Fibroblast of skin of abdomen (primary cell): ENCODE measurements at regions not wholly inside any gene's neighbourhood (a gene's known extent, or its start where the extent isn't known, plus 50 kb on each side); places are given as distances from the start of the nearest gene placed in this dataset.

Source experiments
- DNase-seq: peaks from one replicate; pipeline ENCODE4 v3.0.0-alpha.2; 2013

- DNase-seq = no peak
Measured at GRCh38 chr5:126357585-126358342, 65.4 kb upstream of the GRAMD2B start.

- peak; percentile 71 for DNase-seq
Measured at GRCh38 chr5:126358525-126358924, 64.7 kb upstream of the GRAMD2B start.

GRCh38 chr5:126359884-126360283 is 63.3 kb upstream of the GRAMD2B start:
- no peak for DNase-seq

GRCh38 chr5:126360467-126360866 is 62.7 kb upstream of the GRAMD2B start:
- no peak for DNase-seq

- no peak for DNase-seq
Measured at GRCh38 chr5:126363658-126364057, 59.6 kb upstream of the GRAMD2B start.

- no peak for DNase-seq
Measured at GRCh38 chr5:126364206-126364902, 58.9 kb upstream of the GRAMD2B start.

GRCh38 chr5:126365446-126366198 is 57.6 kb upstream of the GRAMD2B start:
- no peak for DNase-seq

- DNase-seq = no peak
Measured at GRCh38 chr5:126366199-126366560, 57.0 kb upstream of the GRAMD2B start.

GRCh38 chr5:126368239-126368812 is 54.9 kb upstream of the GRAMD2B start:
- DNase-seq = no peak

GRCh38 chr5:126369083-126369482 is 54.1 kb upstream of the GRAMD2B start:
- DNase-seq = no peak

- DNase-seq = no peak
Measured at GRCh38 chr5:126369995-126370731, 53.0 kb upstream of the GRAMD2B start.

- DNase-seq = peak; percentile 67
Measured at GRCh38 chr5:126370796-126371718, 52.2 kb upstream of the GRAMD2B start.

- peak; percentile 75 for DNase-seq
Measured at GRCh38 chr5:126373375-126374108, 49.7 kb upstream of the GRAMD2B start.
